22Rv1 (cell line): ENCODE measurements at regions not wholly inside any gene's neighbourhood (a gene's known extent, or its start where the extent isn't known, plus 50 kb on each side); places are given as distances from the start of the nearest gene placed in this dataset.

Source experiments
- H3K27ac ChIP-seq: fragments of 450-650 bp; 2 replicates; pipeline ENCODE4 v1.5.1; 2017
- CTCF ChIP-seq: fragments of 450-650 bp; IDR thresholded peaks from 2 replicates; pipeline ENCODE4 v1.5.1; 2017; ENCODE audit warnings: mild to moderate bottlenecking
- ZFX ChIP-seq: fragments of 450-650 bp; IDR thresholded peaks from 2 replicates; pipeline ENCODE4 v1.6.1; 2017; ENCODE audit warnings: antibody characterized with exemption, borderline replicate concordance

- TF ChIP-seq CTCF (no peak), ZFX (no peak)
- H3K27ac ChIP-seq: no peak overlapping the region
These were observed 224.1 kb downstream of the MTX2 start for GRCh38 chr2:176493226-176493825.

GRCh38 chr2:176493909-176494308, 224.7 kb downstream of the MTX2 start:
- H3K27ac ChIP-seq: no peak overlapping the region
- no peak for TF ChIP-seq ZFX
- no peak for TF ChIP-seq CTCF

- TF ChIP-seq ZFX (no peak), CTCF (no peak)
- no peak overlapping the region for H3K27ac ChIP-seq
These were observed 225.7 kb downstream of the MTX2 start for GRCh38 chr2:176494949-176495353.

- no peak overlapping the region for H3K27ac ChIP-seq
- no peak for TF ChIP-seq ZFX
These were observed 226.6 kb downstream of the MTX2 start for GRCh38 chr2:176495826-176496225.

GRCh38 chr2:176496761-176497160, 227.5 kb downstream of the MTX2 start:
- no peak overlapping the region for H3K27ac ChIP-seq
- TF ChIP-seq ZFX (no peak), CTCF (no peak)

- TF ChIP-seq ZFX: no peak
- no peak for TF ChIP-seq CTCF
- no peak overlapping the region for H3K27ac ChIP-seq
These were observed 231.7 kb downstream of the MTX2 start for GRCh38 chr2:176500901-176501300.

GRCh38 chr2:176501617-176502016, 232.4 kb downstream of the MTX2 start:
- no peak for TF ChIP-seq CTCF
- TF ChIP-seq ZFX: no peak
- no peak overlapping the region for H3K27ac ChIP-seq

- no peak overlapping the region for H3K27ac ChIP-seq
- TF ChIP-seq CTCF (no peak), ZFX (no peak)
These were observed 233.4 kb downstream of the MTX2 start for GRCh38 chr2:176502619-176503018.
